BLaER1 treated with 17β-estradiol and CSF1 and Interleukin-3, amounts not matched to agents 10 nM and 100 nM (cell line): ENCODE measurements at regions not wholly inside any gene's neighbourhood (a gene's known extent, or its start where the extent isn't known, plus 50 kb on each side); places are given as distances from the start of the nearest gene placed in this dataset.

ENCODE experiments used
- H3K27ac ChIP-seq, 11 experiments: shearing (Covaris generic); formaldehyde crosslinking; 2 replicates each; pipeline ENCODE4 v1.8.1; 2022
- H3K27me3 ChIP-seq, 11 experiments: shearing (Covaris generic); formaldehyde crosslinking; 2 replicates each; pipeline ENCODE4 v1.8.1; 2022
- H3K36me3 ChIP-seq, 11 experiments: shearing (Covaris generic); formaldehyde crosslinking; 2 replicates each; pipeline ENCODE4 v1.8.1; 2022
- H3K4me1 ChIP-seq, 10 experiments: shearing (Covaris generic); formaldehyde crosslinking; 2 replicates each; pipeline ENCODE4 v1.8.1; 2022
- H3K4me2 ChIP-seq, 11 experiments: shearing (Covaris generic); formaldehyde crosslinking; 2 replicates each; pipeline ENCODE4 v1.8.1; 2022
- H3K4me3 ChIP-seq, 10 experiments: shearing (Covaris generic); formaldehyde crosslinking; 2 replicates each; pipeline ENCODE4 v1.8.1; 2022
- H3K9ac ChIP-seq, 11 experiments: shearing (Covaris generic); formaldehyde crosslinking; 2 replicates each; pipeline ENCODE4 v1.8.1; 2022
- H3K9me3 ChIP-seq, 11 experiments: shearing (Covaris generic); formaldehyde crosslinking; replicated peaks in 1 of 11; 2 replicates each; pipeline ENCODE4 v1.8.1; 2022
- H4K20me1 ChIP-seq, 11 experiments: shearing (Covaris generic); formaldehyde crosslinking; 2 replicates each; pipeline ENCODE4 v1.8.1; 2022
- Cebpa-rat ChIP-seq, 11 experiments: shearing (Covaris generic); IDR thresholded peaks; 2 replicates each; pipeline ENCODE4 v1.8.1; 2022

DNA sequence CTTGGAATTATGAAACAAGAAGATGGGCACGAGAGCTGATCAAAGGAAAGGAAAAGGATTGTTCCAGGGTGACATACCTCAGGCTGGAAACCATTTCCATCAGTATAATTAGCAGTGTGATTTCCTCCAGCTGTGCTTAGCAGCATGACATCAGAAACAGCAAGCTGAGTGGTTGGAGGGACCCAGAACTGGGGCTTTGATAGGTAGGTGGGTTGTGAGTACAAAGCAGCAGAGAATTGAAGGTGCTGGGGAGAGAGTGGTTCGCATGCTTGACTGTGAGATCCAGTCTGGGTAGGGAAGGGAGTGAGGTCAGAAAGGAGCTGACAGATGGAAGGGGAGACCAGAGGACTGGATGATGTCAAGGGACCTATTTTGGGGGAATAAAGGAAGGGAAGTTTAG, 90.4 kb downstream of the CD164 start:
- H4K20me1 ChIP-seq: no peaks in the 10 kb centered on the region
- no peak overlapping the region; a peak in 1 of 22 replicates for H3K9ac ChIP-seq
- no peak overlapping the region for H3K4me3 ChIP-seq
- H3K9me3 ChIP-seq: peaks cover 0 to 20% (median 15%) of the 10 kb centered on the region in 11 experiments; a peak in 16 of 22 replicates
- peak overlapping the region; percentile 31 to 92 (median 61); a peak in 21 of 22 replicates for H3K4me2 ChIP-seq
- no peak for TF ChIP-seq Cebpa-rat (IDR thresholded peaks at IDR 0.05)
- no peaks in the 10 kb centered on the region for H3K27me3 ChIP-seq
- H3K36me3 ChIP-seq: no peaks in the 10 kb centered on the region
- H3K4me1 ChIP-seq: peaks cover 40 to 59% (median 55%) of the 10 kb centered on the region in 10 experiments
- peak overlapping the region in 2 of 11 experiments; percentile 16 to 24; a peak in 2 of 22 replicates for H3K27ac ChIP-seq

DNA sequence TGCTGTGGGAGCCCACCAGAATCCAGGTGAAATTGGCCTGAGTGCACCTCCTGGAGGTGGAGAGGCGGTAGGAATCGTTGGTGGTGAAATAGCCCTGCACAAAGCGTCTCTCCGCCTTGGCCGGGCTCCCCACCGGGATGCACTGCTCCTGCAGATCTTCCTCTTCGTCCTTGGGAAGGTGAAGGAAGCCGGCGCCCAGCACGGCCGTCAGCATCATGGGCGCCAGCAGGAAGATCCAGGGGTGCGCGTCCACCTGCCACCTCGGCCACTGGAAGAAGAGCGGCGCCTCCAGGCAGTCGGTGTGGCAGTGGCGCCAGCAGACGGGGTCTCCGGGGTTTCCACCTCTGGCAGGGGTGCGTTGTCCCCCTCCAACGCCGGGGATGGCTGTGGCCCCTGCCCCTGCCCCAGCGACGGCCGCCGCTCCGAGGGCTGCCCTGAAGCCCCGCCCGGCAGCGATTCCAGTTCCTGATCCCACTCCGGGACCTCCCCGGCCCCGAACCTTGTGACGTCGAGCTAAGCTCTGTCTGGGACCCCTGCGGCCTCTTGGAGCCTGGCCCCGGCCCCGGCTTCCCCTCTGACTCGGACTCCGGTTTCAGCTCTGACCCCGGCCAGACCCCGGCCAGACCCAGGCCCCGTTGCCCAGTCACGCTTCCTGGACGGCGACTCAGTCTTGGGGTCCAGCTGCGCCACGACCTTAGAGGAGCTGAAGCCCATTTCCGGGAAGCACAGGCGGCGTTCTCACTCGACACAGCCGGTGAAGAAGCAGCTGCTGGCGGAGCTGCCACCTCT, 91.9 kb downstream of the CD164 start:
- Histone ChIP-seq H3K4me2 (no peak overlapping the region), H3K4me1 (peaks cover 29 to 43% (median 39%) of the 10 kb centered on the region in 10 experiments), H4K20me1 (no peaks in the 10 kb centered on the region), H3K27ac (no peak overlapping the region), H3K9me3 (peaks cover 0 to 20% (median 15%) of the 10 kb centered on the region in 11 experiments; a peak in 16 of 22 replicates), H3K36me3 (no peaks in the 10 kb centered on the region), H3K9ac (no peak overlapping the region), H3K27me3 (no peaks in the 10 kb centered on the region), H3K4me3 (no peak overlapping the region)
- TF ChIP-seq Cebpa-rat (IDR thresholded peaks at IDR 0.05): no peak

DNA sequence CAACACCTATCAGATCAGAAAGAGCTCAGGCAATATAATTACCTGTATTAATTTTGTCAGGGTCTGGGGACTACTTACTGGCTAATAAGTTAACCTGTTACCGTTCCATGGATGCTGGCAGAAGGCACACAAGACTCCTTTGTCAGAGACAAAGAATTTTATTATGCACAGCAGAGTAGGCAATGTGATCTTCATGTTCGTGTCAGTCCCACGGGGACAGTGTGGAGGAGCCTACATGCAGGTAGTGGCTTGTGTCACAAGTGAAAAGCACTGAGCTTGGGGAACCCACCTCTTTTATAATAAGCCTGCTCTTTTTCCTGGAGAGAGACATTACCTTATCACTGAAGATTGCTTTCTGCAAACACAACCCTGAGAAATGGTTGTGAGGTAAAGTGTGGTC, 96.9 kb downstream of the CD164 start:
- peaks cover 0 to 10% (median 6%) of the 10 kb centered on the region in 11 experiments; a peak in 15 of 22 replicates for H3K9me3 ChIP-seq
- H3K4me3 ChIP-seq: no peak overlapping the region
- TF ChIP-seq Cebpa-rat (IDR thresholded peaks at IDR 0.05): no peak
- no peaks in the 10 kb centered on the region for H4K20me1 ChIP-seq
- no peaks in the 10 kb centered on the region for H3K36me3 ChIP-seq
- H3K4me2 ChIP-seq: no peak overlapping the region
- peaks cover 0 to 37% (median 2%) of the 10 kb centered on the region in 10 experiments; a peak in 8 of 20 replicates for H3K4me1 ChIP-seq
- no peak overlapping the region for H3K27ac ChIP-seq
- H3K27me3 ChIP-seq: no peaks in the 10 kb centered on the region
- H3K9ac ChIP-seq: no peak overlapping the region

DNA sequence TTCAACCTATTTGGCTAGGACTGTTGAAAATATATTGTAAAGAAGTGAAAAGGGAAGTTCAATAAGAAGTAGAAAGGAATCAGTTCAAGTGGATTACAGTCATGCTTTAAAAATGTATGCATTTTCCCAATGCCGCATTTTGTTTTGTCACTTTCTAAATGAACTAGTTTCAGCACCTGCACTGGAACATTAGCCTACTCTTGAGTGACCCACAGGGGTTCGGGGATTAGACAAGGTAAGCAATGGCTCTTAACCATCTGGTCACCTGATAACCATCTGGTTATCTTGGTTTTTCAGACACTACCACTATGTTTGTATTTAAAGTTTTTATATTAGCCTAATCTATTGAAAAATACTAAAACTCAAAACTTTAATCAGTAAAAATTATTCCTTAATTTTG, 97.6 kb downstream of the CD164 start:
- H3K4me3 ChIP-seq: no peak overlapping the region
- H3K4me1 ChIP-seq: peaks cover 0 to 37% (median 2%) of the 10 kb centered on the region in 10 experiments; a peak in 8 of 20 replicates
- H3K27me3 ChIP-seq: no peaks in the 10 kb centered on the region
- no peaks in the 10 kb centered on the region for H4K20me1 ChIP-seq
- TF ChIP-seq Cebpa-rat (IDR thresholded peaks at IDR 0.05): no peak
- H3K27ac ChIP-seq: no peak overlapping the region
- H3K4me2 ChIP-seq: 0 out of 22 replicates have a peak overlapping the region, but pooled peaks of 2 of the 11 experiments have one; percentile 6 to 18
- H3K9me3 ChIP-seq: peaks cover 0 to 3% (median 0%) of the 10 kb centered on the region in 11 experiments; a peak in 6 of 22 replicates
- no peaks in the 10 kb centered on the region for H3K36me3 ChIP-seq
- H3K9ac ChIP-seq: no peak overlapping the region

DNA sequence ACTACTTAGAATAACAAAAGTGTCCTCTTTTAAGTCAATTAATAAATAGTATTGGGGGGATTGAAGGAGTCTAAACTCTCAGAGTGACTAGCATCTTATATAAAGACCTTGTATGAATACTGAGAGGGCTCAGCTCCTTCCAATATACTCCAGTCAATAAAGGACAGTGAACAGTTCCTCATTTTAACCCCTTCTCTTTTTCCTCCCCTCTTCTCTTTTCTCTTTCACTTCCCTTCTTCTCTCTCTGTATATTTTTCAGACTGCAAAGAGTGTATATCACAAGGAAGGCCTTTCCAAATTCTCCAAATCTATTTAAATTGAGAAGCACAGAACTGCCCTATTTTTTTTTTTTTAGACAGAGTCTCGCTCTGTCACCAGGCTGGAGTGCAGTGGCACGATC, 99.5 kb downstream of the CD164 start:
- H4K20me1 ChIP-seq: no peaks in the 10 kb centered on the region
- H3K27ac ChIP-seq: no peak overlapping the region
- H3K9me3 ChIP-seq: peaks cover 0 to 6% (median 0%) of the 10 kb centered on the region in 11 experiments; a peak in 1 of 22 replicates
- no peak overlapping the region for H3K4me3 ChIP-seq
- peak overlapping the region in 3 of 11 experiments; percentile 3 to 46 (median 36); a peak in 5 of 22 replicates for H3K4me2 ChIP-seq
- peaks cover 0 to 37% (median 2%) of the 10 kb centered on the region in 10 experiments; a peak in 8 of 20 replicates for H3K4me1 ChIP-seq
- TF ChIP-seq Cebpa-rat (IDR thresholded peaks at IDR 0.05): no peak
- H3K9ac ChIP-seq: no peak overlapping the region
- H3K27me3 ChIP-seq: no peaks in the 10 kb centered on the region
- H3K36me3 ChIP-seq: no peaks in the 10 kb centered on the region

DNA sequence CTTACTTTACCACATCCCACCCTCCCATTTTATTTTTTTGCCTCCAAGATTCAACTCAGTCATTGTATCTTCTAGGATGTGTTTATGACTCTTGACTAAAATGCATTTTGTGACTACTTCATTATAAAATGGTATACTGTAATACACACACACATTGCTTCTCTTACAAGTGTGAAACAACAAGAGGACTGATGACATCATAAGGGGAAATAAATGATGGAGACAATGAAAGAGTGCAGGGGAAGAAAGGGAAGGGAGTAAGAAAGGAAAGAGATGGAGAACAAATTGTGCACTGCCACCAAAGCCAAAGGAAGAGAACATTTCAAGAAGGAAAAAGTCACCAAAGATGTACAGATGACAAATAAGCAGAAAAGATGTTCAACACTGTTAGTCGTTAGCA, 102.6 kb downstream of the CD164 start:
- Histone ChIP-seq H3K9me3 (peaks cover 0 to 6% (median 0%) of the 10 kb centered on the region in 11 experiments; a peak in 1 of 22 replicates), H3K4me1 (peaks cover 0 to 35% (median 2%) of the 10 kb centered on the region in 10 experiments; a peak in 8 of 20 replicates), H3K27ac (no peak overlapping the region), H3K4me2 (no peak overlapping the region), H3K4me3 (no peak overlapping the region), H3K9ac (no peak overlapping the region), H3K27me3 (no peaks in the 10 kb centered on the region), H4K20me1 (no peaks in the 10 kb centered on the region), H3K36me3 (no peaks in the 10 kb centered on the region)
- no peak for TF ChIP-seq Cebpa-rat (IDR thresholded peaks at IDR 0.05)

DNA sequence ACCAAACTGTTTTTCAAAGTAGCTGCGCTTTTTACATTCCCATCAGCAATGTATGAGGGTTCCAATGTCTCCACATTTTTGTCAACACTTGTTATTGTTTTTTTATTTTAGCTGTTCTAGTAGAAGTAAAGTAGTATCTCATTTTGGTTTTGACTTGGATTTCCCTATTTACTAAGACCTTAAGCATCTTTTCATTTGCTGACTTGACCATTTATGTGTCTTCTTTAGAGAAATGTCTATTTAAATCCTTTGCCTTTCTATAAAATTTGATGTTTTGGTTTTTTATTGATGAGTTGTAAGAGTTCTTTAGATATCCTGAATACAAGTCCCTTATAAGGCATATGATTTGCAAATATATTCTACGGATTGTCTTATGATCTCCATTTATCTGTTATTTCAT, 110.6 kb downstream of the CD164 start:
- no peak overlapping the region for H3K9ac ChIP-seq
- H3K4me1 ChIP-seq: no peaks in the 10 kb centered on the region
- H4K20me1 ChIP-seq: no peaks in the 10 kb centered on the region
- no peak overlapping the region for H3K4me2 ChIP-seq
- H3K4me3 ChIP-seq: no peak overlapping the region
- no peaks in the 10 kb centered on the region for H3K36me3 ChIP-seq
- no peaks in the 10 kb centered on the region for H3K27me3 ChIP-seq
- no peak overlapping the region for H3K27ac ChIP-seq
- H3K9me3 ChIP-seq: peaks cover 27 to 47% (median 32%) of the 10 kb centered on the region in 11 experiments
- TF ChIP-seq Cebpa-rat (IDR thresholded peaks at IDR 0.05): no peak

DNA sequence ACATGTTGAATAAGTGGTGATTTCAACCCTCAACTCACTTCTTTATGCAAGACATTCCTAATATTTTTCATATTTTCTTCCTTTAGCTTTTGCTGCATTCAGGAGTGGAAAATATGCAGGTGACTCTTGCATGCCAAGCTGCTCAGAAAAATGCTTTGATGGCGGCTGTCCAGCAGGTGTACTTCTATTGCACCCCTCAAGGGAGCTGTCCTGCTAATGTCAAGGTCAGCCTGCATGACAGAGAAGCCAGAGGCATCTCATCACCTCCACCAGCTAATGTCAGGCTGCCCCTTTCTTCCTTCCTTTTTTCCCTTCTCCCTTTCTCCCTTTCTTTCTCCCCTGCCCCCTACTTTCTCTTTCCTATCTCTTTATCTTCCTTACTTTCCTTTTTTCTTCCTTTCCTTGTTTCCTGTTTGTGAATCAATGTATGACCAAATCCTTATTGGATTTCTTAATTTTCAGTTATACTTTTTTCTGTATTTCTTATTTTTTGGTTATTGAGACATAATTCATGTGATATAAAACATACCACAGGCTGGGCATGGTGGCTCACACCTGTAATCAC, 112.2 kb downstream of the CD164 start:
- no peak for TF ChIP-seq Cebpa-rat (IDR thresholded peaks at IDR 0.05)
- H3K4me1 ChIP-seq: peaks cover 0 to 11% (median 3%) of the 10 kb centered on the region in 10 experiments; a peak in 11 of 20 replicates
- no peaks in the 10 kb centered on the region for H3K36me3 ChIP-seq
- peaks cover 27 to 43% (median 32%) of the 10 kb centered on the region in 11 experiments for H3K9me3 ChIP-seq
- H3K4me2 ChIP-seq: no peak overlapping the region
- no peaks in the 10 kb centered on the region for H3K27me3 ChIP-seq
- no peak overlapping the region for H3K4me3 ChIP-seq
- no peak overlapping the region for H3K9ac ChIP-seq
- H4K20me1 ChIP-seq: no peaks in the 10 kb centered on the region
- no peak overlapping the region for H3K27ac ChIP-seq

DNA sequence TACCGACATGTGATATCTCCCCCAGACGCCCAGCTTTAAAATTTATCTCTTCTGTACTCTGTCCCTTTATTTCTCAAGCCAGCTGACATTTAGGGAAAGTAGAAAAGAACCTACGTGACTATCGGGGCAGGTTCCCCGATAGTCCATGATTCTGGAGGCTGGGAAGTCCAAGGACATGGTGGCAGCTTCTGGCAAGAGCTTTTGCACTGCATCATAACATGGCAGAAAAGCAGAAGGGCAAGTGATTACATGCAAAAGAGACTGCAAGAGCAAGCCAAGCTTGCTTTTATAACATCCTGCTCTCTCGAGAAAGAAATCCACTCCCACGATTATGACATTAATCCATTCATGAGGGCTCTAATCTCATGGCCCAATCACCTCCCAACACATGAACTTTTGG, 113.2 kb downstream of the CD164 start:
- peaks cover 0 to 21% (median 13%) of the 10 kb centered on the region in 10 experiments; a peak in 16 of 20 replicates for H3K4me1 ChIP-seq
- H3K4me3 ChIP-seq: no peak overlapping the region
- H3K27ac ChIP-seq: no peak overlapping the region
- no peak overlapping the region for H3K4me2 ChIP-seq
- no peaks in the 10 kb centered on the region for H4K20me1 ChIP-seq
- H3K36me3 ChIP-seq: no peaks in the 10 kb centered on the region
- H3K9ac ChIP-seq: no peak overlapping the region
- no peak for TF ChIP-seq Cebpa-rat (IDR thresholded peaks at IDR 0.05)
- peaks cover 27 to 43% (median 32%) of the 10 kb centered on the region in 11 experiments for H3K9me3 ChIP-seq
- H3K27me3 ChIP-seq: no peaks in the 10 kb centered on the region
